ENCODE measurements at regions not wholly inside any gene's neighbourhood (a gene's known extent, or its start where the extent isn't known, plus 50 kb on each side); places are given as distances from the start of the nearest gene placed in this dataset.

DNA sequence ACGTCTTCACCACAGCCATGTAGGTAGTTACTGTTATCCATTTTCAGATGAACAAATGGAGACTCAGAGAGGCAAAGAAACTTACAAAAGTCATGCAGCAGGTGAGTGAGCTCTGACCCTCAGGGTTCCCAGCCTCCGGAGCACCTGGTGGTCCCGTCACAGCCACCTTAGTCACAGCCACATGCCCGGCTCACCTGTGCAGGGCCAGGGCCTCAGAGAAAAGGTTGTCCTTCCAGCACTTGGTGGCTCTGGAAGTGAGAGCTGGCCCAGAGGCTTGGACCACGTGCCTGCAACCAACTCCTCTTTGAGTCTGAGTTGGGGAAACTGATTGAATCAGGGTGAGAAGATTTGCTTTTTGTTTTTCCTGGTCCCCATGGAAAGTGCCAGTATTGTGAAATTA lies 189.3 kb downstream of the GLI2 start:
- Mint-ChIP-seq H3K27ac (no peak overlapping the region), H3K4me1 (no peaks in the 10 kb centered on the region), H3K9me3 (no peaks in the 10 kb centered on the region), H3K4me3 (no peak overlapping the region), H3K27me3 (ENCODE audit: insufficient read depth) (no peaks in the 10 kb centered on the region), H3K36me3 (ENCODE audit: low read depth) (peaks cover 12% of the 10 kb centered on the region)
- no peaks in the 10 kb centered on the region for H3K4me1 ChIP-seq (ENCODE audit: control insufficient read depth, insufficient read depth, low read length)
- DNase-seq, result no peak
- H3K27me3 ChIP-seq (ENCODE audit: control insufficient read depth, insufficient read depth, low read length, poor library complexity, severe bottlenecking), result no peaks in the 10 kb centered on the region
- TF ChIP-seq, protein P1, sequence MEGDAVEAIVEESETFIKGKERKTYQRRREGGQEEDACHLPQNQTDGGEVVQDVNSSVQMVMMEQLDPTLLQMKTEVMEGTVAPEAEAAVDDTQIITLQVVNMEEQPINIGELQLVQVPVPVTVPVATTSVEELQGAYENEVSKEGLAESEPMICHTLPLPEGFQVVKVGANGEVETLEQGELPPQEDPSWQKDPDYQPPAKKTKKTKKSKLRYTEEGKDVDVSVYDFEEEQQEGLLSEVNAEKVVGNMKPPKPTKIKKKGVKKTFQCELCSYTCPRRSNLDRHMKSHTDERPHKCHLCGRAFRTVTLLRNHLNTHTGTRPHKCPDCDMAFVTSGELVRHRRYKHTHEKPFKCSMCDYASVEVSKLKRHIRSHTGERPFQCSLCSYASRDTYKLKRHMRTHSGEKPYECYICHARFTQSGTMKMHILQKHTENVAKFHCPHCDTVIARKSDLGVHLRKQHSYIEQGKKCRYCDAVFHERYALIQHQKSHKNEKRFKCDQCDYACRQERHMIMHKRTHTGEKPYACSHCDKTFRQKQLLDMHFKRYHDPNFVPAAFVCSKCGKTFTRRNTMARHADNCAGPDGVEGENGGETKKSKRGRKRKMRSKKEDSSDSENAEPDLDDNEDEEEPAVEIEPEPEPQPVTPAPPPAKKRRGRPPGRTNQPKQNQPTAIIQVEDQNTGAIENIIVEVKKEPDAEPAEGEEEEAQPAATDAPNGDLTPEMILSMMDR (conservative IDR thresholded peaks at IDR 0.05), result no peak
- no peaks in the 10 kb centered on the region for H3K9me3 ChIP-seq (ENCODE audit: control insufficient read depth, low read length)
- H3K27ac ChIP-seq (ENCODE audit: low read depth, low read length), result no peak overlapping the region
- H3K36me3 ChIP-seq (ENCODE audit: control insufficient read depth, insufficient read depth, low read length), result peaks cover 4% of the 10 kb centered on the region
- H3K9ac ChIP-seq (ENCODE audit: extremely low read depth, low read length, poor library complexity, severe bottlenecking), result no peak overlapping the region
- H3K4me3 ChIP-seq (ENCODE audit: low read length), result no peak overlapping the region
- WGBS, 2 experiments (ENCODE audit: insufficient coverage in 1 of 2, insufficient read length in 1 of 2), result 90 to 96% methylated on average over 4 to 5 of the region's 5 CpGs

DNA sequence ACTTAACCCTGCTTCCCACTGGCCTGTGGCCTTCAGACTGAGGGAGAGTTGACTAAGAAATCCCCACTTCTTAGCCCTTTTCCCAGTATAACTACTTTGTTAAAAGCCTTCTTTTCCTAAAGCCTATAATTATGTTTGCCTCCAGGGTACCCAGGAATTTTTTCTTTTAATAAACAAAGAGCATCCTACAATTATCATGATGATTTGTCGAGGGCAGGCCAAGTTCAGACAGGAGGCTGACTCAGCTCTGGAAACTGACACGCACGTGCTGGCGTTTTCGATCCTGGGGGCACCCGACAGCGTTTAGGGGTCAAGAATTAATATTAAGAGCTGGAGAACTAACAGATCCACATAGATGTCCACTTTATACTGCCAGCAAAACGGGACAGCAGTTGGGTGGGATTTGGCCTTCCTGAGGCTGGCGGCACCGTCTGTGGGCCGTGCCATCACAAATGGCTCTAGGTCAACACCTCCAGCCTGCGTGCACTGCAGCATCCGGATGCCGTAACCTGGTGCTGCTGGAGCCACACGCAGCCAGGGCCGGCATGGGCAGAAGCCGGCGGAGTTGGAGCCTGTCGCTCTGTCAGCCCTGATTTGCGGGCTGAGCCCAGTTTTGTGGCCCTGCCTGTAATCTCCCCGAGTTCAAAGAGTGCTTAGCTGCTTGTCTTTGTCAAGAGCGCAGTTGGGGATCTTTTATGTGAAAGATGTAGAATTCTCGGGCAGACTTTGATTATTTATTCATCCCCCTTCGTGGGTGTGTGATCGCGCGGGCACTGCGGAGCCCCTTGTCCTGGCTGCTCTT lies 191.0 kb downstream of the GLI2 start:
- H3K9ac ChIP-seq (ENCODE audit: extremely low read depth, low read length, poor library complexity, severe bottlenecking), result no peak overlapping the region
- H3K9me3 ChIP-seq (ENCODE audit: control insufficient read depth, low read length), result no peaks in the 10 kb centered on the region
- Mint-ChIP-seq H3K4me1 (no peaks in the 10 kb centered on the region), H3K27me3 (ENCODE audit: insufficient read depth) (no peaks in the 10 kb centered on the region), H3K36me3 (ENCODE audit: low read depth) (peaks cover 20% of the 10 kb centered on the region), H3K9me3 (peaks cover 9% of the 10 kb centered on the region), H3K4me3 (no peak overlapping the region), H3K27ac (no peak overlapping the region)
- H3K36me3 ChIP-seq (ENCODE audit: control insufficient read depth, insufficient read depth, low read length), result peaks cover 4% of the 10 kb centered on the region
- no peak for DNase-seq
- H3K4me1 ChIP-seq (ENCODE audit: control insufficient read depth, insufficient read depth, low read length), result no peaks in the 10 kb centered on the region
- no peaks in the 10 kb centered on the region for H3K27me3 ChIP-seq (ENCODE audit: control insufficient read depth, insufficient read depth, low read length, poor library complexity, severe bottlenecking)
- H3K4me3 ChIP-seq (ENCODE audit: low read length), result no peak overlapping the region
- TF ChIP-seq, protein P1 (conservative IDR thresholded peaks at IDR 0.05), result no peak
- 93 to 95% methylated on average over 12 to 28 of the region's 28 CpGs for WGBS, 2 experiments (ENCODE audit: insufficient coverage in 1 of 2, insufficient read length in 1 of 2)
- H3K27ac ChIP-seq (ENCODE audit: low read depth, low read length), result peak overlapping the region; percentile 9

DNA sequence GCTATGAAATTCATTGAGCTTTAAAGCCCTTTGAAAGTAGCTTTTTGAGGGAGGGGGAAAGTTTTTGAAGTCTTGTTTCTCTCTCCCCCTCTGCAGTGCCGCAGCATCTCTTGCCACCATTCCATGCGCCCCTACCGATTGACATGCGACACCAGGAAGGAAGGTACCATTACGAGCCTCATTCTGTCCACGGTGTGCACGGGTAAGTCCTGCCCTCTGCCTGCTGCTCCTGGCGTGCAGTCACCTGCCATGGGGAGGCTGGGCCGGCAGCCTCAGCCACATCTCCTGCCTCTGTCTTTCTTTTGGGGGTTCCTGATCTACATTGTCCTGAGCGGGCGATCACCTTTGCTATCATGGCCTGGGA lies 191.6 kb downstream of the GLI2 start:
- H3K4me3 ChIP-seq (ENCODE audit: low read length), result no peak overlapping the region
- H3K9me3 Mint-ChIP-seq, result peaks cover 9% of the 10 kb centered on the region
- WGBS, 2 experiments (ENCODE audit: insufficient coverage in 1 of 2, insufficient read length in 1 of 2), result 92 to 100% methylated on average over 6 to 11 of the region's 11 CpGs
- no peak overlapping the region for H3K27ac Mint-ChIP-seq
- no peak overlapping the region for H3K4me3 Mint-ChIP-seq
- no peaks in the 10 kb centered on the region for H3K4me1 Mint-ChIP-seq
- H3K27me3 ChIP-seq (ENCODE audit: control insufficient read depth, insufficient read depth, low read length, poor library complexity, severe bottlenecking), result no peaks in the 10 kb centered on the region
- no peak overlapping the region for H3K27ac ChIP-seq (ENCODE audit: low read depth, low read length)
- no peaks in the 10 kb centered on the region for H3K27me3 Mint-ChIP-seq (ENCODE audit: insufficient read depth)
- TF ChIP-seq, protein P1 (conservative IDR thresholded peaks at IDR 0.05), result no peak
- H3K9me3 ChIP-seq (ENCODE audit: control insufficient read depth, low read length), result no peaks in the 10 kb centered on the region
- H3K36me3 Mint-ChIP-seq (ENCODE audit: low read depth), result peaks cover 20% of the 10 kb centered on the region
- no peak overlapping the region for H3K9ac ChIP-seq (ENCODE audit: extremely low read depth, low read length, poor library complexity, severe bottlenecking)
- no peak for DNase-seq
- no peaks in the 10 kb centered on the region for H3K4me1 ChIP-seq (ENCODE audit: control insufficient read depth, insufficient read depth, low read length)
- peaks cover 4% of the 10 kb centered on the region for H3K36me3 ChIP-seq (ENCODE audit: control insufficient read depth, insufficient read depth, low read length)
